NCI-H2196 (cell line): ENCODE measurements at regions not wholly inside any gene's neighbourhood (a gene's known extent, or its start where the extent isn't known, plus 50 kb on each side); places are given as distances from the start of the nearest gene placed in this dataset.

ENCODE experiments used
- DNase-seq: peaks from one replicate; lab custom pipeline; 2025; ENCODE audit not compliant: unreplicated experiment; lab: John Stamatoyannopoulos, UW

- no peak for DNase-seq
These were observed 184.1 kb upstream of the HHIP start for GRCh38 chr4:144461906-144462305.

GRCh38 chr4:144463236-144463635 is 182.7 kb upstream of the HHIP start:
- no peak for DNase-seq

GRCh38 chr4:144463896-144464295 is 182.1 kb upstream of the HHIP start:
- DNase-seq: no peak

- DNase-seq: no peak
These were observed 180.4 kb upstream of the HHIP start for GRCh38 chr4:144465546-144465945.

GRCh38 chr4:144480068-144480467 is 165.9 kb upstream of the HHIP start:
- no peak for DNase-seq

- no peak for DNase-seq
These were observed 156.1 kb upstream of the HHIP start for GRCh38 chr4:144489831-144490230.

- DNase-seq: no peak
These were observed 151.7 kb upstream of the HHIP start for GRCh38 chr4:144494280-144494679.

GRCh38 chr4:144495944-144496343 is 150.0 kb upstream of the HHIP start:
- no peak for DNase-seq

GRCh38 chr4:144499777-144500176 is 146.2 kb upstream of the HHIP start:
- DNase-seq: no peak

- DNase-seq: no peak
These were observed 144.7 kb upstream of the HHIP start for GRCh38 chr4:144501231-144501780.

GRCh38 chr4:144504883-144505282 is 141.1 kb upstream of the HHIP start:
- DNase-seq: no peak

GRCh38 chr4:144507311-144508101 is 138.4 kb upstream of the HHIP start:
- DNase-seq: no peak

GRCh38 chr4:144509088-144510015 is 136.6 kb upstream of the HHIP start:
- no peak for DNase-seq

GRCh38 chr4:144514736-144515135 is 131.2 kb upstream of the HHIP start:
- DNase-seq: no peak

- DNase-seq: no peak
These were observed 127.6 kb upstream of the HHIP start for GRCh38 chr4:144518181-144518895.

- no peak for DNase-seq
These were observed 114.1 kb upstream of the HHIP start for GRCh38 chr4:144531841-144532240.

GRCh38 chr4:144547678-144548298 is 98.2 kb upstream of the HHIP start:
- DNase-seq: no peak

- DNase-seq: no peak
These were observed 89.3 kb upstream of the HHIP start for GRCh38 chr4:144556636-144557035.

- no peak for DNase-seq
These were observed 88.6 kb upstream of the HHIP start for GRCh38 chr4:144557404-144557803.

GRCh38 chr4:144562019-144562705 is 83.8 kb upstream of the HHIP start:
- DNase-seq: no peak
